ENCODE measurements at regions not wholly inside any gene's neighbourhood (a gene's known extent, or its start where the extent isn't known, plus 50 kb on each side); places are given as distances from the start of the nearest gene placed in this dataset.
A peak's percentile ranks its signal among the peaks of the same experiment; 100 is the strongest.

- Histone ChIP-seq H3K4me3 (ENCODE audit: extremely low read depth, insufficient read depth, low read length, poor library complexity, severe bottlenecking) (no peak overlapping the region), H3K9me3 (ENCODE audit: control insufficient read depth, low read length) (peaks cover 28% of the 10 kb centered on the region), H3K27ac (ENCODE audit: low read depth, low read length, severe bottlenecking) (no peak overlapping the region), H3K36me3 (ENCODE audit: control insufficient read depth, insufficient read depth, low read length) (no peaks in the 10 kb centered on the region), H3K4me1 (ENCODE audit: control insufficient read depth, insufficient read depth, low read length, poor library complexity, severe bottlenecking) (no peaks in the 10 kb centered on the region)
- 100% methylated on average over 1 of the region's 3 CpGs; no CpG with 5 or more reads in 1 of the 2 experiments for WGBS, 2 experiments (ENCODE audit: insufficient coverage in 2 of 2)
Observed at GRCh38 chr1:82494117-82494516, 693.4 kb downstream of the ADGRL2 start.

- Histone ChIP-seq H3K36me3 (ENCODE audit: control insufficient read depth, insufficient read depth, low read length) (no peaks in the 10 kb centered on the region), H3K27ac (ENCODE audit: low read depth, low read length, severe bottlenecking) (no peak overlapping the region), H3K9me3 (ENCODE audit: control insufficient read depth, low read length) (peaks cover 28% of the 10 kb centered on the region), H3K4me1 (ENCODE audit: control insufficient read depth, insufficient read depth, low read length, poor library complexity, severe bottlenecking) (no peaks in the 10 kb centered on the region), H3K4me3 (ENCODE audit: extremely low read depth, insufficient read depth, low read length, poor library complexity, severe bottlenecking) (no peak overlapping the region)
- WGBS, 2 experiments (ENCODE audit: insufficient coverage in 2 of 2): 89 to 90% methylated on average over 1 of the region's 2 CpGs
Observed at GRCh38 chr1:82492159-82492558, 691.4 kb downstream of the ADGRL2 start.

GRCh38 chr1:82491301-82492048 lies 690.7 kb downstream of the ADGRL2 start:
- no peaks in the 10 kb centered on the region for H3K36me3 ChIP-seq (ENCODE audit: control insufficient read depth, insufficient read depth, low read length)
- H3K4me1 ChIP-seq (ENCODE audit: control insufficient read depth, insufficient read depth, low read length, poor library complexity, severe bottlenecking): no peaks in the 10 kb centered on the region
- no peak overlapping the region for H3K27ac ChIP-seq (ENCODE audit: low read depth, low read length, severe bottlenecking)
- 100% methylated on average over 1 of the region's 2 CpGs; no CpG with 5 or more reads in 1 of the 2 experiments for WGBS, 2 experiments (ENCODE audit: insufficient coverage in 2 of 2)
- peaks cover 26% of the 10 kb centered on the region for H3K9me3 ChIP-seq (ENCODE audit: control insufficient read depth, low read length)
- H3K4me3 ChIP-seq (ENCODE audit: extremely low read depth, insufficient read depth, low read length, poor library complexity, severe bottlenecking): no peak overlapping the region

GRCh38 chr1:82487778-82488177 lies 687.0 kb downstream of the ADGRL2 start:
- no peaks in the 10 kb centered on the region for H3K36me3 ChIP-seq (ENCODE audit: control insufficient read depth, insufficient read depth, low read length)
- H3K4me1 ChIP-seq (ENCODE audit: control insufficient read depth, insufficient read depth, low read length, poor library complexity, severe bottlenecking): peaks cover 5% of the 10 kb centered on the region
- WGBS, 2 experiments (ENCODE audit: insufficient coverage in 2 of 2): no CpG with 5 or more reads among the region's 3 CpGs
- H3K9me3 ChIP-seq (ENCODE audit: control insufficient read depth, low read length): no peaks in the 10 kb centered on the region
- no peak overlapping the region for H3K27ac ChIP-seq (ENCODE audit: low read depth, low read length, severe bottlenecking)
- no peak overlapping the region for H3K4me3 ChIP-seq (ENCODE audit: extremely low read depth, insufficient read depth, low read length, poor library complexity, severe bottlenecking)

- no peak overlapping the region for H3K27ac ChIP-seq (ENCODE audit: low read depth, low read length, severe bottlenecking)
- H3K9me3 ChIP-seq (ENCODE audit: control insufficient read depth, low read length): no peaks in the 10 kb centered on the region
- no peak overlapping the region for H3K4me3 ChIP-seq (ENCODE audit: extremely low read depth, insufficient read depth, low read length, poor library complexity, severe bottlenecking)
- no peaks in the 10 kb centered on the region for H3K36me3 ChIP-seq (ENCODE audit: control insufficient read depth, insufficient read depth, low read length)
- peaks cover 5% of the 10 kb centered on the region for H3K4me1 ChIP-seq (ENCODE audit: control insufficient read depth, insufficient read depth, low read length, poor library complexity, severe bottlenecking)
Observed at GRCh38 chr1:82486969-82487368, 686.2 kb downstream of the ADGRL2 start.

- Histone ChIP-seq H3K36me3 (ENCODE audit: control insufficient read depth, insufficient read depth, low read length) (no peaks in the 10 kb centered on the region), H3K27ac (ENCODE audit: low read depth, low read length, severe bottlenecking) (peak overlapping the region; percentile 54), H3K4me1 (ENCODE audit: control insufficient read depth, insufficient read depth, low read length, poor library complexity, severe bottlenecking) (peaks cover 5% of the 10 kb centered on the region), H3K9me3 (ENCODE audit: control insufficient read depth, low read length) (no peaks in the 10 kb centered on the region), H3K4me3 (ENCODE audit: extremely low read depth, insufficient read depth, low read length, poor library complexity, severe bottlenecking) (no peak overlapping the region)
- WGBS, 2 experiments (ENCODE audit: insufficient coverage in 2 of 2): 72 to 80% methylated on average over 2 to 3 of the region's 5 CpGs
Observed at GRCh38 chr1:82486468-82486867, 685.7 kb downstream of the ADGRL2 start.

- Histone ChIP-seq H3K27ac (ENCODE audit: low read depth, low read length, severe bottlenecking) (peak overlapping the region; percentile 54), H3K4me3 (ENCODE audit: extremely low read depth, insufficient read depth, low read length, poor library complexity, severe bottlenecking) (no peak overlapping the region), H3K4me1 (ENCODE audit: control insufficient read depth, insufficient read depth, low read length, poor library complexity, severe bottlenecking) (peaks cover 5% of the 10 kb centered on the region), H3K9me3 (ENCODE audit: control insufficient read depth, low read length) (no peaks in the 10 kb centered on the region), H3K36me3 (ENCODE audit: control insufficient read depth, insufficient read depth, low read length) (no peaks in the 10 kb centered on the region)
- 12 to 56% methylated on average over 2 to 3 of the region's 4 CpGs for WGBS, 2 experiments (ENCODE audit: insufficient coverage in 2 of 2)
Observed at GRCh38 chr1:82485591-82486369, 685.0 kb downstream of the ADGRL2 start.

- H3K4me3 ChIP-seq (ENCODE audit: extremely low read depth, insufficient read depth, low read length, poor library complexity, severe bottlenecking): no peak overlapping the region
- no peak overlapping the region for H3K27ac ChIP-seq (ENCODE audit: low read depth, low read length, severe bottlenecking)
- H3K9me3 ChIP-seq (ENCODE audit: control insufficient read depth, low read length): no peaks in the 10 kb centered on the region
- WGBS, 2 experiments (ENCODE audit: insufficient coverage in 2 of 2): 83 to 89% methylated on average over 1 to 3 of the region's 5 CpGs
- H3K4me1 ChIP-seq (ENCODE audit: control insufficient read depth, insufficient read depth, low read length, poor library complexity, severe bottlenecking): peaks cover 5% of the 10 kb centered on the region
- H3K36me3 ChIP-seq (ENCODE audit: control insufficient read depth, insufficient read depth, low read length): no peaks in the 10 kb centered on the region
Observed at GRCh38 chr1:82483146-82483545, 682.4 kb downstream of the ADGRL2 start.

- 86 to 94% methylated on average over 2 of the region's 3 CpGs for WGBS, 2 experiments (ENCODE audit: insufficient coverage in 2 of 2)
- H3K4me3 ChIP-seq (ENCODE audit: extremely low read depth, insufficient read depth, low read length, poor library complexity, severe bottlenecking): no peak overlapping the region
- H3K36me3 ChIP-seq (ENCODE audit: control insufficient read depth, insufficient read depth, low read length): no peaks in the 10 kb centered on the region
Observed at GRCh38 chr1:82478916-82479315, 678.2 kb downstream of the ADGRL2 start.

GRCh38 chr1:82472489-82473131 lies 671.9 kb downstream of the ADGRL2 start:
- Histone ChIP-seq H3K27ac (ENCODE audit: low read depth, low read length, severe bottlenecking) (no peak overlapping the region), H3K36me3 (ENCODE audit: control insufficient read depth, insufficient read depth, low read length) (no peaks in the 10 kb centered on the region), H3K4me3 (ENCODE audit: extremely low read depth, insufficient read depth, low read length, poor library complexity, severe bottlenecking) (no peak overlapping the region), H3K9me3 (ENCODE audit: control insufficient read depth, low read length) (peaks cover 3% of the 10 kb centered on the region), H3K4me1 (ENCODE audit: control insufficient read depth, insufficient read depth, low read length, poor library complexity, severe bottlenecking) (no peaks in the 10 kb centered on the region)
- WGBS, 2 experiments (ENCODE audit: insufficient coverage in 2 of 2): no CpG with 5 or more reads among the region's 2 CpGs

More at GRCh38 chr1:82478916-82479315, 678.2 kb downstream of the ADGRL2 start:
- H3K27ac ChIP-seq (ENCODE audit: low read depth, low read length, severe bottlenecking): no peak overlapping the region
- H3K4me1 ChIP-seq (ENCODE audit: control insufficient read depth, insufficient read depth, low read length, poor library complexity, severe bottlenecking): no peaks in the 10 kb centered on the region
- peaks cover 3% of the 10 kb centered on the region for H3K9me3 ChIP-seq (ENCODE audit: control insufficient read depth, low read length)

All from mesodermal cell (in vitro differentiated cells).